H1 (cell line): ENCODE measurements at regions not wholly inside any gene's neighbourhood (a gene's known extent, or its start where the extent isn't known, plus 50 kb on each side); places are given as distances from the start of the nearest gene placed in this dataset.

ENCODE experiments used
- CHD7 ChIP-seq: fragments of 300-600 bp; sonication (generic); IDR thresholded peaks from 2 replicates; pipeline ENCODE4 v1.7.1; 2012; ENCODE audit warnings: low read length, moderate library complexity, mild to moderate bottlenecking, inconsistent platforms; ENCODE audit not compliant: insufficient replicate concordance
- EP300 ChIP-seq, 2 experiments: IDR thresholded peaks; 1 replicate in 1 of 2; 2 replicates in 1 of 2; pipeline ENCODE4 v1.6.1; 2011 to 2012; ENCODE audit warnings: low read depth in 2 of 2, low read length in 2 of 2, mild to moderate bottlenecking in 2 of 2, borderline replicate concordance in 1 of 2, inconsistent platforms in 1 of 2, moderate library complexity in 1 of 2
- FOSL1 ChIP-seq: IDR thresholded peaks from 2 replicates; pipeline ENCODE4 v1.6.1; 2011; ENCODE audit warnings: mild to moderate bottlenecking, low read depth, low read length, moderate library complexity; ENCODE audit not compliant: insufficient read depth
- PHF8 ChIP-seq: fragments of 200-600 bp; sonication (generic); conservative IDR thresholded peaks from 2 replicates; pipeline ENCODE4 v1.7.1; 2012; ENCODE audit warnings: low read depth, mild to moderate bottlenecking, inconsistent platforms, low read length, moderate library complexity
- RAD21 ChIP-seq, 2 experiments: IDR thresholded peaks in 1 of 2; conservative IDR thresholded peaks in 1 of 2; 2 replicates each; pipeline ENCODE4 v1.6.1; 2011; ENCODE audit warnings: low read depth in 2 of 2, low read length in 2 of 2, improper control_type of control experiment in 1 of 2, inconsistent platforms in 1 of 2, mild to moderate bottlenecking in 1 of 2, moderate library complexity in 1 of 2
- RXRA ChIP-seq: IDR thresholded peaks from 2 replicates; pipeline ENCODE4 v1.6.1; 2011; ENCODE audit warnings: low read depth, mild to moderate bottlenecking, low read length, moderate library complexity; ENCODE audit not compliant: insufficient read depth
- SUZ12 ChIP-seq: fragments of 200-600 bp; sonication (generic); IDR thresholded peaks from 2 replicates; pipeline ENCODE4 v1.6.1; 2012; ENCODE audit warnings: mild to moderate bottlenecking, inconsistent platforms, low read length, moderate library complexity, mixed read lengths
- USF2 ChIP-seq: IDR thresholded peaks from 2 replicates; pipeline ENCODE4 v1.6.1; 2011; ENCODE audit warnings: low read length, improper control_type of control experiment
- TF ChIP-seq, protein P1 (sequence below): IDR thresholded peaks from 2 replicates; pipeline ENCODE4 v1.6.1; 2012; ENCODE audit warnings: inconsistent platforms

GRCh38 chr13:77409412-77409811 lies 82.5 kb upstream of the MYCBP2 start (continued):
- no peak for TF ChIP-seq CHD7
- no peak for TF ChIP-seq EP300 (IDR thresholded peaks at IDR 0.05; ENCODE audit: borderline replicate concordance in 1 of 2, low read depth in 2 of 2, low read length in 2 of 2)
- TF ChIP-seq FOSL1: no peak
- TF ChIP-seq RXRA: no peak
- no peak for TF ChIP-seq PHF8
- TF ChIP-seq USF2: peak; percentile 52; the same call in 1 of the 2 replicates
- TF ChIP-seq, protein P1, sequence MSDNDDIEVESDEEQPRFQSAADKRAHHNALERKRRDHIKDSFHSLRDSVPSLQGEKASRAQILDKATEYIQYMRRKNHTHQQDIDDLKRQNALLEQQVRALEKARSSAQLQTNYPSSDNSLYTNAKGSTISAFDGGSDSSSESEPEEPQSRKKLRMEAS: 0 out of 2 replicates have a peak, but pooled peaks have one; percentile 29
- no peak for TF ChIP-seq SUZ12
- no peak for TF ChIP-seq RAD21 (IDR thresholded peaks at IDR 0.05 in 1 of 2, conservative IDR thresholded peaks at IDR 0.05 in 1 of 2; ENCODE audit: low read depth in 2 of 2, low read length in 2 of 2)
